HepG2 (cell line): ENCODE measurements at regions not wholly inside any gene's neighbourhood (a gene's known extent, or its start where the extent isn't known, plus 50 kb on each side); places are given as distances from the start of the nearest gene placed in this dataset.

Source experiments
- ATAC-seq: fragments of 200-7000 bp; cut with Tn5 transposase; 3 replicates; pipeline ENCODE4 v1.9.1; 2020; ENCODE audit warnings: mild to moderate bottlenecking, moderate library complexity
- BruUV-seq: library from RNA; stranded (reverse); fragments of 400-500 nt; replicated peaks from 2 replicates; lab custom pipeline; 2021; lab: Mats Ljungman, UMichigan
- CTCF ChIA-PET: fragments of 300-600 bp; formaldehyde crosslinking; extraction: SDS; loops from one replicate; lab custom pipeline; 2021; ENCODE audit warnings: low total read pairs, inconsistent platforms, low intra/inter-chr PET ratio; lab: Yijun Ruan, JAX
- POLR2A ChIA-PET: fragments of 350-600 bp; sonication (Branson Sonifier 250); formaldehyde crosslinking; loops from one replicate; lab custom pipeline; 2020; ENCODE audit warnings: antibody characterized with exemption, inconsistent platforms; lab: Yijun Ruan, JAX
- DNase-seq: peaks from one replicate; pipeline ENCODE4 v3.0.0-alpha.2; 2015; ENCODE audit warnings: low spot score
- FAIRE-seq: peaks from 3 replicates; lab custom pipeline; 2011; peaks lifted over from hg19 to GRCh38; lab: Jason Lieb, UNC
- H2AFZ ChIP-seq: one replicate; pipeline ENCODE4 v1.6.1; 2011; ENCODE audit warnings: low read length, inconsistent platforms
- H3K27ac ChIP-seq: fragments of 300-600 bp; 3 replicates; pipeline ENCODE4 v1.8.0; 2011; ENCODE audit warnings: mixed run types, mild to moderate bottlenecking, mixed read lengths, low read length, inconsistent platforms; ENCODE audit not compliant: insufficient read depth; ENCODE audit errors: extremely low read length
- H3K27me3 ChIP-seq, 2 experiments: fragments of 200-600 bp in 1 of 2; 2 replicates in 1 of 2; 3 replicates in 1 of 2; pipeline versions ENCODE4 v1.6.0 to v1.8.0; 2011; ENCODE audit warnings: low read length in 2 of 2, mild to moderate bottlenecking in 2 of 2, moderate library complexity in 2 of 2, inconsistent platforms in 1 of 2; ENCODE audit not compliant: insufficient read depth in 2 of 2, control insufficient read depth in 1 of 2
- H3K36me3 ChIP-seq, 2 experiments: fragments of 200-600 bp in 1 of 2; replicated peaks in 1 of 2; 2 replicates in 1 of 2; 3 replicates in 1 of 2; pipeline versions ENCODE4 v1.5.1 to v1.8.0; 2011; ENCODE audit warnings: low read length in 2 of 2, inconsistent platforms in 1 of 2; ENCODE audit not compliant: insufficient read depth in 2 of 2, control insufficient read depth in 1 of 2
- H3K4me1 ChIP-seq: 2 replicates; pipeline ENCODE4 v1.5.1; 2012; ENCODE audit warnings: low read length, inconsistent platforms; ENCODE audit not compliant: insufficient read depth
- H3K4me2 ChIP-seq: 2 replicates; pipeline ENCODE4 v1.6.0; 2011; ENCODE audit warnings: low read depth, low read length, inconsistent platforms
- H3K4me3 ChIP-seq, 3 experiments: fragments of 200-600 bp in 1 of 3; sonication (generic), shearing (Covaris generic) in 1 of 3; replicated peaks in 1 of 3; 2 replicates each; pipeline ENCODE4 v1.5.1; 2011 to 2016; ENCODE audit warnings: low read length in 3 of 3, inconsistent platforms in 2 of 3, low read depth in 2 of 3, mild to moderate bottlenecking in 2 of 3, control low read depth in 1 of 3, mixed read lengths in 1 of 3; ENCODE audit not compliant: insufficient read depth in 1 of 3
- H3K79me2 ChIP-seq: one replicate; pipeline ENCODE4 v1.6.1; 2011; ENCODE audit warnings: low read length, inconsistent platforms; ENCODE audit not compliant: insufficient read depth
- H3K9ac ChIP-seq: 2 replicates; pipeline ENCODE4 v1.6.0; 2011; ENCODE audit warnings: mild to moderate bottlenecking, low read depth, low read length, inconsistent platforms; ENCODE audit not compliant: insufficient read depth
- H3K9me3 ChIP-seq: 2 replicates; pipeline ENCODE4 v1.5.1; 2012; ENCODE audit warnings: mild to moderate bottlenecking, low read length
- H4K20me1 ChIP-seq: 2 replicates; pipeline ENCODE4 v1.6.0; 2011; ENCODE audit warnings: inconsistent platforms, mild to moderate bottlenecking, low read length, moderate library complexity; ENCODE audit not compliant: insufficient read depth
- AFF4 ChIP-seq: sonication (generic); formaldehyde crosslinking; IDR thresholded peaks from 2 replicates; pipeline ENCODE4 v1.4.0; 2020; ENCODE audit warnings: missing genetic modification reagents
- CHD2 ChIP-seq: IDR thresholded peaks from 2 replicates; pipeline ENCODE4 v1.6.1; 2011; ENCODE audit warnings: low read depth, low read length, improper control_type of control experiment
- MAFK ChIP-seq, 2 experiments: IDR thresholded peaks in 1 of 2; conservative IDR thresholded peaks in 1 of 2; 2 replicates each; pipeline ENCODE4 v1.6.1; 2011; ENCODE audit warnings: improper control_type of control experiment in 2 of 2, low read length in 2 of 2
- NR2F2 ChIP-seq: IDR thresholded peaks from 2 replicates; pipeline ENCODE4 v1.6.1; 2012; ENCODE audit warnings: low read depth, inconsistent platforms, borderline replicate concordance
- PRDM4 ChIP-seq: sonication (generic); formaldehyde crosslinking; IDR thresholded peaks from 2 replicates; pipeline ENCODE4 v1.9.0; 2021; ENCODE audit warnings: missing genetic modification reagents, borderline replicate concordance
- RFXANK ChIP-seq: IDR thresholded peaks from 2 replicates; pipeline ENCODE4 v1.6.1; 2016
- SIX4 ChIP-seq: sonication (generic); formaldehyde crosslinking; IDR thresholded peaks from 2 replicates; pipeline ENCODE4 v1.4.0; 2020; ENCODE audit warnings: missing genetic modification reagents
- THYN1 ChIP-seq: sonication (generic); formaldehyde crosslinking; IDR thresholded peaks from 2 replicates; pipeline ENCODE4 v1.8.1; 2023; ENCODE audit warnings: low read depth, mild to moderate bottlenecking, moderate library complexity, missing genetic modification reagents, borderline replicate concordance
- ZNF484 ChIP-seq: sonication (generic); formaldehyde crosslinking; IDR thresholded peaks from 2 replicates; pipeline ENCODE4 v1.5.1; 2020; ENCODE audit warnings: mild to moderate bottlenecking, low read depth, missing genetic modification reagents, borderline replicate concordance
- ZNF567 ChIP-seq: sonication (generic); formaldehyde crosslinking; IDR thresholded peaks from 2 replicates; pipeline ENCODE4 v1.8.1; 2023; ENCODE audit warnings: mild to moderate bottlenecking, missing genetic modification reagents, borderline replicate concordance
- ZNF569 ChIP-seq: sonication (generic); formaldehyde crosslinking; IDR thresholded peaks from 2 replicates; pipeline ENCODE4 v1.5.0; 2020; ENCODE audit warnings: mild to moderate bottlenecking, missing genetic modification reagents, moderate library complexity, borderline replicate concordance
- WGBS: methylation state at CpG from one replicate; pipeline ENCODE4 v1.1.6; 2017; ENCODE audit warnings: low lambda C conversion rate; 5-methylcytosine and 5-hydroxymethylcytosine counted together
- in situ Hi-C: cut with HindIII; loops from 2 replicates; pipeline ENCODE4 v1.10.0; 2017; ENCODE audit warnings: low pct_unique_long_range_greater_than_20kb; ENCODE audit not compliant: extremely low pct_ligation_motif_present
- intact Hi-C: fragments of 100-400 bp; cut with micrococcal nuclease; formaldehyde crosslinking; loops from one replicate; pipeline ENCODE4 v1.10.0; 2022; ENCODE audit not compliant: unreplicated experiment

GRCh38 chr18:34086370-34086769 lies 138.3 kb downstream of the NOL4 start:
- intact Hi-C loops, result no loop called here
- 0% methylated on average over 1 of the region's 1 CpG for WGBS

More at GRCh38 chr18:34086370-34086769, 138.3 kb downstream of the NOL4 start:
- DNase-seq, result no peak
- Histone ChIP-seq H3K36me3 (no peaks in the 10 kb centered on the region), H4K20me1 (no peaks in the 10 kb centered on the region), H3K79me2 (no peaks in the 10 kb centered on the region), H3K4me1 (no peaks in the 10 kb centered on the region), H3K4me3 (no peak overlapping the region), H3K9ac (no peak overlapping the region), H2AFZ (no peak overlapping the region), H3K27me3 (no peaks in the 10 kb centered on the region), H3K9me3 (no peaks in the 10 kb centered on the region), H3K27ac (no peak overlapping the region), H3K4me2 (no peak overlapping the region)
- TF ChIP-seq SIX4 (no peak), ZNF569 (CRISPR knock-in tag) (no peak), NR2F2 (no peak), MAFK (conservative IDR thresholded peaks at IDR 0.05 in 1 of 2, IDR thresholded peaks at IDR 0.05 in 1 of 2; ENCODE audit: low read length in 2 of 2) (no peak), ZNF484 (no peak), CHD2 (no peak), RFXANK (CRISPR knock-in tag) (no peak), THYN1 (no peak), AFF4 (no peak), PRDM4 (CRISPR knock-in tag) (no peak), ZNF567 (CRISPR knock-in tag) (no peak)
- FAIRE-seq, result no peak
- in situ Hi-C loops, result no loop called here
- no TSS peak for BruUV-seq
- ATAC-seq, result no peak
- POLR2A ChIA-PET, result no interaction called here
- CTCF ChIA-PET, result no interaction called here
